IMR-90 (cell line): ENCODE measurements at regions not wholly inside any gene's neighbourhood (a gene's known extent, or its start where the extent isn't known, plus 50 kb on each side); places are given as distances from the start of the nearest gene placed in this dataset.

Experiments
- BHLHE40 ChIP-seq: fragments of 150-350 bp; IDR thresholded peaks from 2 replicates; pipeline ENCODE4 v1.6.1; 2016; ENCODE audit warnings: mild to moderate bottlenecking, low read depth, low read length
- NFE2L2 ChIP-seq: fragments of 150-350 bp; IDR thresholded peaks from 2 replicates; pipeline ENCODE4 v1.6.1; 2016; ENCODE audit warnings: low read depth, mild to moderate bottlenecking, low read length
- POLR2A ChIP-seq: IDR thresholded peaks from 2 replicates; pipeline ENCODE4 v1.6.1; 2012; ENCODE audit warnings: mild to moderate bottlenecking, low read depth, low read length
- TF ChIP-seq, protein P1 (sequence below): conservative IDR thresholded peaks from 2 replicates; pipeline ENCODE4 v1.5.1; 2012; ENCODE audit warnings: mild to moderate bottlenecking, low read depth, low read length, improper control_type of control experiment
- TF ChIP-seq, protein P2 (sequence below): fragments of 150-350 bp; IDR thresholded peaks from 2 replicates; pipeline ENCODE4 v1.6.1; 2016; ENCODE audit warnings: low read depth, mild to moderate bottlenecking, low read length, moderate library complexity, borderline replicate concordance

DNA sequence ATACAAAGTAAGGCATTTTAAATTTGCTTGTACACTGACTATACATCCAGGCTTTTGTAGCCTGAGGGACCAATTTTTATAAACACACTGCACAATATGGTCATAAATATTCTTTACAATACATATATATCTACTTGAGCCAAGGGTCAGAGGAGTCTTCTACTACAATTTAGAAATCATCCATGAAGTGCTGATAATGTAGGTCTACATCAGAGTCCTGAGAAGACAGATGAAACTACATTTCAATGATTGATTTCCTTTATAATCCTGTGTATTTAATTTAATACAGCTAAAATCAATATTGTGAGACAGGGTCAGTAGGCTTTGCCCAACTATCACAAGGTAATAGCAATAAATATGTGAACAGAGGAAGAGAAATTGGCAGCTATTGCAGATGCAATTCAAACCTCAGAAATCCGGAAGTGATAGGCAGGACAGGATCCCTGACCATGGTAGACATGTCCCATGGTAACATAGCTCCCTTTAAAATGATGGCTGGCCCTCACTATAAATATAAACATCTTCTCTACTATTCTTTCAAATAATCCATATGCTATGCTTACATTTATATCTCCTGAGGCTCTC lies 318.0 kb upstream of the POT1 start:
- TF ChIP-seq, protein P1, sequence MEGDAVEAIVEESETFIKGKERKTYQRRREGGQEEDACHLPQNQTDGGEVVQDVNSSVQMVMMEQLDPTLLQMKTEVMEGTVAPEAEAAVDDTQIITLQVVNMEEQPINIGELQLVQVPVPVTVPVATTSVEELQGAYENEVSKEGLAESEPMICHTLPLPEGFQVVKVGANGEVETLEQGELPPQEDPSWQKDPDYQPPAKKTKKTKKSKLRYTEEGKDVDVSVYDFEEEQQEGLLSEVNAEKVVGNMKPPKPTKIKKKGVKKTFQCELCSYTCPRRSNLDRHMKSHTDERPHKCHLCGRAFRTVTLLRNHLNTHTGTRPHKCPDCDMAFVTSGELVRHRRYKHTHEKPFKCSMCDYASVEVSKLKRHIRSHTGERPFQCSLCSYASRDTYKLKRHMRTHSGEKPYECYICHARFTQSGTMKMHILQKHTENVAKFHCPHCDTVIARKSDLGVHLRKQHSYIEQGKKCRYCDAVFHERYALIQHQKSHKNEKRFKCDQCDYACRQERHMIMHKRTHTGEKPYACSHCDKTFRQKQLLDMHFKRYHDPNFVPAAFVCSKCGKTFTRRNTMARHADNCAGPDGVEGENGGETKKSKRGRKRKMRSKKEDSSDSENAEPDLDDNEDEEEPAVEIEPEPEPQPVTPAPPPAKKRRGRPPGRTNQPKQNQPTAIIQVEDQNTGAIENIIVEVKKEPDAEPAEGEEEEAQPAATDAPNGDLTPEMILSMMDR, result no peak
- TF ChIP-seq POLR2A (no peak), NFE2L2 (no peak), BHLHE40 (no peak)
- TF ChIP-seq, protein P2, sequence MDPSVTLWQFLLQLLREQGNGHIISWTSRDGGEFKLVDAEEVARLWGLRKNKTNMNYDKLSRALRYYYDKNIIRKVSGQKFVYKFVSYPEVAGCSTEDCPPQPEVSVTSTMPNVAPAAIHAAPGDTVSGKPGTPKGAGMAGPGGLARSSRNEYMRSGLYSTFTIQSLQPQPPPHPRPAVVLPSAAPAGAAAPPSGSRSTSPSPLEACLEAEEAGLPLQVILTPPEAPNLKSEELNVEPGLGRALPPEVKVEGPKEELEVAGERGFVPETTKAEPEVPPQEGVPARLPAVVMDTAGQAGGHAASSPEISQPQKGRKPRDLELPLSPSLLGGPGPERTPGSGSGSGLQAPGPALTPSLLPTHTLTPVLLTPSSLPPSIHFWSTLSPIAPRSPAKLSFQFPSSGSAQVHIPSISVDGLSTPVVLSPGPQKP, result no peak
